K562 (cell line): ENCODE measurements at regions not wholly inside any gene's neighbourhood (a gene's known extent, or its start where the extent isn't known, plus 50 kb on each side); places are given as distances from the start of the nearest gene placed in this dataset.

Experiments
- ATAC-seq: fragments of 200-7000 bp; cut with Tn5 transposase; 3 replicates; pipeline ENCODE4 v1.9.1; 2020; ENCODE audit warnings: moderate library complexity
- BruUV-seq: library from RNA; stranded (reverse); fragments of 400-500 nt; replicated peaks from 2 replicates; lab custom pipeline; 2021; lab: Mats Ljungman, UMichigan
- CTCF ChIA-PET: fragments of 300-600 bp; formaldehyde crosslinking; extraction: SDS; loops from one replicate; lab custom pipeline; 2021; ENCODE audit warnings: low intra/inter-chr PET ratio; lab: Yijun Ruan, JAX
- POLR2A ChIA-PET: fragments of 300-600, 350-650 bp; sonication (Branson Sonifier 250); formaldehyde crosslinking; extraction: SDS; loops from one replicate; lab custom pipeline; 2021; ENCODE audit warnings: antibody characterized with exemption, inconsistent platforms; lab: Yijun Ruan, JAX
- DNase-seq, 4 experiments: peaks; one replicate each; pipeline versions ENCODE4 v3.0.0 to v3.0.0-alpha.2; 2011 to 2018; ENCODE audit warnings: low spot score in 3 of 4, mixed read lengths in 3 of 4; ENCODE audit errors: extremely low read depth in 1 of 4
- FAIRE-seq: peaks from 2 replicates; lab custom pipeline; 2011; peaks lifted over from hg19 to GRCh38; lab: Jason Lieb, UNC
- H2AFZ ChIP-seq: 2 replicates; pipeline ENCODE4 v1.6.0; 2011; ENCODE audit warnings: low read depth, low read length, control low read depth, inconsistent platforms
- H3K27ac ChIP-seq: fragments of 200-600 bp; 3 replicates; pipeline ENCODE4 v1.8.0; 2011; ENCODE audit warnings: low read depth, mild to moderate bottlenecking, control low read depth, inconsistent platforms, low read length, moderate library complexity, mixed read lengths; ENCODE audit errors: extremely low read depth
- H3K27me3 ChIP-seq, 2 experiments: fragments of 300-600 bp in 1 of 2; 2 replicates in 1 of 2; 3 replicates in 1 of 2; pipeline versions ENCODE4 v1.6.0 to v1.8.0; 2011; ENCODE audit warnings: inconsistent platforms in 2 of 2, low read length in 2 of 2, mild to moderate bottlenecking in 1 of 2, mixed read lengths in 1 of 2, moderate library complexity in 1 of 2; ENCODE audit not compliant: control insufficient read depth in 2 of 2, insufficient read depth in 2 of 2
- H3K36me3 ChIP-seq: fragments of 300-600 bp; 3 replicates; pipeline ENCODE4 v1.8.0; 2011; ENCODE audit warnings: mild to moderate bottlenecking, low read length, inconsistent platforms; ENCODE audit not compliant: control insufficient read depth, insufficient read depth
- H3K4me1 ChIP-seq, 2 experiments: fragments of 200-600 bp in 1 of 2; replicated peaks in 1 of 2; 2 replicates in 1 of 2; 3 replicates in 1 of 2; pipeline versions ENCODE4 v1.5.1 to v1.8.0; 2011; ENCODE audit warnings: inconsistent platforms in 2 of 2, low read length in 2 of 2, mild to moderate bottlenecking in 1 of 2, mixed read lengths in 1 of 2, moderate library complexity in 1 of 2; ENCODE audit not compliant: control insufficient read depth in 2 of 2, insufficient read depth in 2 of 2
- H3K4me2 ChIP-seq: 2 replicates; pipeline ENCODE4 v1.6.1; 2011; ENCODE audit warnings: low read length, control low read depth, inconsistent platforms, mixed read lengths; ENCODE audit not compliant: insufficient read depth
- H3K4me3 ChIP-seq: fragments of 200-600 bp; sonication (generic), shearing (Covaris generic); 2 replicates; pipeline ENCODE4 v1.5.1; 2016; ENCODE audit warnings: control low read depth, inconsistent platforms
- H3K79me2 ChIP-seq: fragments of 200-600 bp; 3 replicates; pipeline ENCODE4 v1.8.0; 2011; ENCODE audit warnings: low read length, inconsistent platforms; ENCODE audit not compliant: control insufficient read depth, insufficient read depth
- H3K9ac ChIP-seq, 2 experiments: 2 replicates each; pipeline versions ENCODE4 v1.6.0 to v1.6.1; 2011; ENCODE audit warnings: low read depth in 2 of 2, low read length in 2 of 2, control low read depth in 1 of 2, inconsistent platforms in 1 of 2, mild to moderate bottlenecking in 1 of 2, mixed read lengths in 1 of 2; ENCODE audit not compliant: insufficient read depth in 1 of 2
- H3K9me1 ChIP-seq: one replicate; pipeline ENCODE4 v1.6.0; 2011; ENCODE audit warnings: inconsistent platforms, mild to moderate bottlenecking, low read length, moderate library complexity; ENCODE audit not compliant: control insufficient read depth, insufficient read depth
- H3K9me3 ChIP-seq: replicated peaks from 2 replicates; pipeline ENCODE4 v1.5.1; 2011; ENCODE audit warnings: low read depth, low read length, inconsistent platforms; ENCODE audit not compliant: control insufficient read depth, insufficient read depth
- H4K20me1 ChIP-seq: replicated peaks from 2 replicates; pipeline ENCODE4 v1.6.1; 2011; ENCODE audit warnings: low read length, inconsistent platforms, mixed read lengths; ENCODE audit not compliant: control insufficient read depth, insufficient read depth
- CBX1 ChIP-seq: sonication (generic); IDR thresholded peaks from 2 replicates; pipeline ENCODE4 v1.6.1; 2016; ENCODE audit warnings: antibody characterized with exemption, low read depth, mild to moderate bottlenecking
- E2F4 ChIP-seq: sonication (generic); formaldehyde crosslinking; IDR thresholded peaks from 2 replicates; pipeline ENCODE4 v1.8.0; 2022; ENCODE audit warnings: mild to moderate bottlenecking, low read depth, missing genetic modification reagents
- GATAD2B ChIP-seq: fragments of 450-650 bp; IDR thresholded peaks from 2 replicates; pipeline ENCODE4 v1.6.1; 2017; ENCODE audit warnings: mild to moderate bottlenecking, borderline replicate concordance
- NFRKB ChIP-seq: fragments of 450-650 bp; IDR thresholded peaks from 2 replicates; pipeline ENCODE4 v1.6.1; 2016; ENCODE audit warnings: low read depth
- NR0B1 ChIP-seq: fragments of 450-650 bp; IDR thresholded peaks from one replicate; pipeline ENCODE4 v1.6.1; 2018; ENCODE audit warnings: mild to moderate bottlenecking, moderate library complexity; ENCODE audit not compliant: partially characterized antibody
- NR2C1 ChIP-seq, 2 experiments: fragments of 450-650 bp; IDR thresholded peaks; 2 replicates each; pipeline ENCODE4 v1.6.1; 2017; ENCODE audit warnings: mild to moderate bottlenecking in 2 of 2, antibody characterized with exemption in 1 of 2, inconsistent platforms in 1 of 2, missing compliant biosample characterization in 1 of 2, missing genetic modification characterization in 1 of 2
- NR2F6 ChIP-seq: fragments of 450-650 bp; formaldehyde crosslinking; IDR thresholded peaks from 2 replicates; pipeline ENCODE4 v1.4.0; 2020; ENCODE audit warnings: mild to moderate bottlenecking
- NR4A1 ChIP-seq, 2 experiments: fragments of 250-450 bp in 1 of 2; fragments of 450-650 bp in 1 of 2; sonication (Bioruptor Pico) in 1 of 2; IDR thresholded peaks; 2 replicates each; pipeline versions ENCODE4 v1.4.0 to v1.6.1; 2016 to 2020; ENCODE audit warnings: mild to moderate bottlenecking in 2 of 2, missing compliant biosample characterization in 1 of 2, missing genetic modification characterization in 1 of 2, moderate library complexity in 1 of 2
- PCBP1 ChIP-seq: fragments of 200-400 bp; formaldehyde crosslinking; IDR thresholded peaks from 2 replicates; pipeline ENCODE4 v1.6.1; 2018; ENCODE audit warnings: mild to moderate bottlenecking, low read depth, low read length; ENCODE audit not compliant: poor library complexity, severe bottlenecking
- PHB ChIP-seq: fragments of 250-450 bp; sonication (Bioruptor Pico); IDR thresholded peaks from 2 replicates; pipeline ENCODE4 v1.5.0; 2021
- PHF20 ChIP-seq: fragments of 450-650 bp; IDR thresholded peaks from 2 replicates; pipeline ENCODE4 v1.6.1; 2018; ENCODE audit not compliant: partially characterized antibody
- POLR2AphosphoS2 ChIP-seq: IDR thresholded peaks from 2 replicates; pipeline ENCODE4 v1.6.1; 2012; ENCODE audit warnings: low read length, improper control_type of control experiment
- SMARCC2 ChIP-seq: fragments of 450-650 bp; IDR thresholded peaks from 2 replicates; pipeline ENCODE4 v1.6.1; 2017; ENCODE audit warnings: antibody characterized with exemption, moderate library complexity, mild to moderate bottlenecking, low read depth
- TCF3 ChIP-seq: sonication (generic); formaldehyde crosslinking; IDR thresholded peaks from 2 replicates; pipeline ENCODE4 v1.4.0; 2020; ENCODE audit warnings: mild to moderate bottlenecking, missing genetic modification reagents
- TCF7L2 ChIP-seq: fragments of 150-350 bp; IDR thresholded peaks from 2 replicates; pipeline ENCODE4 v1.6.1; 2016; ENCODE audit warnings: low read depth, mild to moderate bottlenecking, low read length, moderate library complexity
- ZFP91 ChIP-seq: sonication (generic); formaldehyde crosslinking; IDR thresholded peaks from 2 replicates; pipeline ENCODE4 v1.8.0; 2022; ENCODE audit warnings: mild to moderate bottlenecking, missing genetic modification reagents
- ZNF197 ChIP-seq: fragments of 200-800 bp; sonication (Bioruptor generic); IDR thresholded peaks from 2 replicates; pipeline ENCODE4 v1.6.1; 2016; ENCODE audit warnings: low read depth, missing genetic modification characterization, missing compliant biosample characterization
- ZNF217 ChIP-seq: sonication (generic); formaldehyde crosslinking; IDR thresholded peaks from 2 replicates; pipeline ENCODE4 v1.8.0; 2022; ENCODE audit warnings: mild to moderate bottlenecking, missing genetic modification reagents
- ZNF24 ChIP-seq: fragments of 450-650 bp; IDR thresholded peaks from 2 replicates; pipeline ENCODE4 v1.6.1; 2016
- ZNF589 ChIP-seq: fragments of 200-800 bp; sonication (Bioruptor generic); IDR thresholded peaks from 2 replicates; pipeline ENCODE4 v1.6.1; 2016; ENCODE audit warnings: low read depth, missing genetic modification characterization, missing compliant biosample characterization
- WGBS: fragments of 100-300 bp; shearing (Covaris generic); methylation state at CpG from one replicate; pipeline ENCODE4 v1.1.6; 2016; ENCODE audit warnings: low coverage, mixed read lengths; ENCODE audit not compliant: insufficient coverage; ENCODE audit errors: missing lambda C conversion rate; 5-methylcytosine and 5-hydroxymethylcytosine counted together
- in situ Hi-C: fragments of 300-500 bp; cut with MboI; formaldehyde crosslinking; loops from 4 replicates; pipeline ENCODE4 v1.15.0; 2018; ENCODE audit warnings: inconsistent platforms, mixed read lengths
- intact Hi-C: fragments of 100-400 bp; cut with micrococcal nuclease; formaldehyde crosslinking; loops from 2 replicates; pipeline ENCODE4 v1.14.2; 2022

GRCh38 chr2:217010173-217010572 is 150.3 kb upstream of the TNP1 start (continued):
- TF ChIP-seq NR0B1 (no peak), ZFP91 (no peak), TCF3 (no peak), ZNF589 (no peak), SMARCC2 (no peak), NR4A1 (CRISPR knock-in tag; IDR thresholded peaks at IDR 0.05) (no peak), NR4A1 (tag; IDR thresholded peaks at IDR 0.05) (no peak), NFRKB (no peak)

GRCh38 chr2:217008794-217009193 is 148.9 kb upstream of the TNP1 start:
- FAIRE-seq (no peak), DNase-seq (no peak), ATAC-seq (no peak)
- no peaks in the 10 kb centered on the region for H3K36me3 ChIP-seq
- no peaks in the 10 kb centered on the region for H3K27me3 ChIP-seq
- H3K4me1 ChIP-seq: no peaks in the 10 kb centered on the region
- POLR2A ChIA-PET: no interaction called here
- intact Hi-C loops: no loop called here
- in situ Hi-C loops: no loop called here
- CTCF ChIA-PET: no interaction called here
- BruUV-seq: no TSS peak
- WGBS: 0% methylated on average over 2 of the region's 2 CpGs
- no peak overlapping the region for H3K27ac ChIP-seq
- no peaks in the 10 kb centered on the region for H4K20me1 ChIP-seq
- H3K9ac ChIP-seq: no peak overlapping the region
- H3K4me2 ChIP-seq: no peak overlapping the region
- no peaks in the 10 kb centered on the region for H3K9me1 ChIP-seq
- no peak overlapping the region for H2AFZ ChIP-seq
- no peaks in the 10 kb centered on the region for H3K9me3 ChIP-seq
- no peak overlapping the region for H3K4me3 ChIP-seq
- H3K79me2 ChIP-seq: no peaks in the 10 kb centered on the region
- TF ChIP-seq ZNF197 (CRISPR knock-in tag) (no peak), PHF20 (no peak), ZNF24 (no peak), GATAD2B (no peak), E2F4 (CRISPR knock-in tag) (no peak), POLR2AphosphoS2 (no peak), PCBP1 (no peak), NR2F6 (CRISPR knock-in tag) (no peak), TCF7L2 (no peak), NR2C1 (IDR thresholded peaks at IDR 0.05) (no peak), NR2C1 (tag; IDR thresholded peaks at IDR 0.05) (no peak), ZNF217 (CRISPR knock-in tag) (no peak), CBX1 (no peak), PHB (CRISPR knock-in tag) (no peak)
